HUES6 (cell line): ENCODE measurements at regions not wholly inside any gene's neighbourhood (a gene's known extent, or its start where the extent isn't known, plus 50 kb on each side); places are given as distances from the start of the nearest gene placed in this dataset.

ENCODE experiments used
- H3K27ac ChIP-seq: 2 replicates; pipeline ENCODE4 v1.7.0; 2013; ENCODE audit warnings: low read depth, mild to moderate bottlenecking, low read length, inconsistent platforms
- H3K27me3 ChIP-seq: 2 replicates; pipeline ENCODE4 v1.6.1; 2013; ENCODE audit warnings: low read length; ENCODE audit not compliant: control insufficient read depth, insufficient read depth
- H3K36me3 ChIP-seq: 2 replicates; pipeline ENCODE4 v1.6.1; 2013; ENCODE audit warnings: low read length; ENCODE audit not compliant: control insufficient read depth, insufficient read depth
- H3K4me1 ChIP-seq: 2 replicates; pipeline ENCODE4 v1.6.1; 2013; ENCODE audit warnings: low read length; ENCODE audit not compliant: control insufficient read depth, insufficient read depth
- H3K4me3 ChIP-seq: 2 replicates; pipeline ENCODE4 v1.5.1; 2013; ENCODE audit warnings: low read depth, low read length
- H3K9ac ChIP-seq: one replicate; pipeline ENCODE4 v1.6.1; 2013; ENCODE audit warnings: mild to moderate bottlenecking, low read length
- H3K9me3 ChIP-seq: 2 replicates; pipeline ENCODE4 v1.6.1; 2013; ENCODE audit warnings: low read depth, low read length; ENCODE audit not compliant: control insufficient read depth, insufficient read depth

DNA sequence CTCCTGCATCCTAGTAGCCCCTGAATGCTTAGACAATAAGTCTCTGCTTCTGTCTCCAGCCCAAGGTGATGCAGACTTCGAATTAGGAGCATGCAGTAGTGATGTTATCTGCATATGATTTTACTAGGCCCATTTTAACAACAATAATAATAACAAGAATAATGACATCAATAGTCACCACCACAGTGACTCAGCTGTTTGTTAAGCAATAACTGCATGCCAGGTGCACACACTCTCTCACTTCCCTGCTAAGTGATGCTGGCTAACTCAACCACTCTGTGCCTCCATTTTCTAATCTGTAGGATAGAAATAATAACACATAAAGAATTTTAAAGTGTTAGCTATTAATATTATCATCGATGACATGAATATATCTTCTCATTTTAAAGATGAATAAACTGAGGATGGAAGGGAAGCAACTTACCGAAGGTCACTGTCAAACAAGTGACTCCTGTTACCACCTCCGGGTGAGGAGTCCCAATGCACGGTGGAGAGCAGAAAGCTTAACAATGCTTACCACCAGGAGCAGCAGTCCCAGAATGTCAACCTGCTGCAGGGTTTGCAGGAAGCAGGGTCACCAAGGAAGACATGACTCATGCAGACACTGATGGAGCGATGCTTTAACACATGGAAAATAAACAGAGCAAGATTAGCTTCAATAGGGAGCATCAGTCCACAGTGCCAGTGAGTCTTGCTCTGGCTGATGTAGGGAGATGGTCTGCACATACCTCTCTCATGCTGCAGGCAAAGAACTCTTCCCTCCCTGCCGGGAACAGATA, 290.2 kb downstream of the SPATA17 start:
- H3K9me3 ChIP-seq: no peaks in the 10 kb centered on the region
- no peak overlapping the region for H3K27ac ChIP-seq
- peaks cover 5% of the 10 kb centered on the region; the same call in 1 of the 2 replicates for H3K4me1 ChIP-seq
- H3K27me3 ChIP-seq: peaks cover 34% of the 10 kb centered on the region
- no peak overlapping the region for H3K9ac ChIP-seq
- H3K36me3 ChIP-seq: no peaks in the 10 kb centered on the region
- no peak overlapping the region for H3K4me3 ChIP-seq

- Histone ChIP-seq H3K4me3 (peak overlapping the region; percentile 57), H3K9me3 (no peaks in the 10 kb centered on the region), H3K27me3 (peaks cover 35% of the 10 kb centered on the region), H3K4me1 (peaks cover 7% of the 10 kb centered on the region), H3K27ac (no peak overlapping the region), H3K36me3 (no peaks in the 10 kb centered on the region), H3K9ac (no peak overlapping the region)
Observed at GRCh38 chr1:217924924-217925323, 293.8 kb downstream of the SPATA17 start.

GRCh38 chr1:217929213-217929885, 298.2 kb downstream of the SPATA17 start:
- Histone ChIP-seq H3K27ac (no peak overlapping the region), H3K9ac (no peak overlapping the region), H3K36me3 (no peaks in the 10 kb centered on the region), H3K9me3 (no peaks in the 10 kb centered on the region), H3K27me3 (peaks cover 21% of the 10 kb centered on the region), H3K4me3 (no peak overlapping the region), H3K4me1 (peaks cover 4% of the 10 kb centered on the region; the same call in 1 of the 2 replicates)

GRCh38 chr1:217943361-217943760, 312.2 kb downstream of the SPATA17 start:
- no peaks in the 10 kb centered on the region for H3K4me1 ChIP-seq
- H3K9me3 ChIP-seq: no peaks in the 10 kb centered on the region
- H3K27ac ChIP-seq: no peak overlapping the region
- H3K27me3 ChIP-seq: no peaks in the 10 kb centered on the region
- no peak overlapping the region for H3K4me3 ChIP-seq
- H3K36me3 ChIP-seq: no peaks in the 10 kb centered on the region
- H3K9ac ChIP-seq: no peak overlapping the region

DNA sequence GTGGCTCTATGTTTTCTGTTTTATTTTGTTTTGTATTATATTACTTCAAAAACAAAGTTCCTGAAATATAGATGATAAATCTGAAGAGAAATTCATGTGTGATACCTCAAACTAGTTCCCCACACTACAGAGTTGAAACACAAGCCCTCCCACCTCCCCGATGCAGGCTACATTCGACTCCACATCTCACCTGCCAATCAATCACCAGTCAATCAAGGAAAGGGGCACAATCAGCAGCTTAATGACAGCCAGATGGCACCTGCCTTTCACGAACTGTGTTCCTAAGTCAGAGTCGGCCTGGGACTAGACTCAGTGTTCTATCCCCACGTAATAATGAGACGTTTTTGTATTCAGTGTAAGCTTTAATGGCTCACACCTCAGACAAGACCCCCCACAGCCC, 313.4 kb downstream of the SPATA17 start:
- Histone ChIP-seq H3K4me1 (no peaks in the 10 kb centered on the region), H3K9me3 (no peaks in the 10 kb centered on the region), H3K27me3 (no peaks in the 10 kb centered on the region), H3K36me3 (no peaks in the 10 kb centered on the region), H3K4me3 (no peak overlapping the region), H3K9ac (no peak overlapping the region), H3K27ac (no peak overlapping the region)

DNA sequence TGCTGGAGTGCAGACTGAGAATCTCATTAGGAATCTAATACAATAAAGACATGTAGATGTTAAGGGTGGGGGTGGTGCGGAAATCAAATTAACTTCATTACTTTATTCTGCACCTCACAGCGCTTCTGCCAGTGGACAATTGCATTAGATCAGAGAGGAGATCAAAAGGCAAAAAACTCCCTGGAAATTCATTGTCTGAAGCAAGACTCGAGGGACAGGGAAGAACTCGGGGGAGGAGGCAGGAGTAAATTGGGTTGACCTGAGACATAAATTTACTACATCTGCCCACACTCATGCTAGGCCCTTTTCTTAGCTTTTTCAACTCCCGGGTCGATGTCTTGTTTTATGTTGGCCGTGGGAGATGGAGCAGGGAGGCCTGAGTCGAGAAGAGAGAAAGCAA, 315.4 kb downstream of the SPATA17 start:
- Histone ChIP-seq H3K4me3 (no peak overlapping the region), H3K27ac (no peak overlapping the region), H3K9me3 (no peaks in the 10 kb centered on the region), H3K27me3 (no peaks in the 10 kb centered on the region), H3K4me1 (no peaks in the 10 kb centered on the region), H3K9ac (no peak overlapping the region), H3K36me3 (no peaks in the 10 kb centered on the region)

DNA sequence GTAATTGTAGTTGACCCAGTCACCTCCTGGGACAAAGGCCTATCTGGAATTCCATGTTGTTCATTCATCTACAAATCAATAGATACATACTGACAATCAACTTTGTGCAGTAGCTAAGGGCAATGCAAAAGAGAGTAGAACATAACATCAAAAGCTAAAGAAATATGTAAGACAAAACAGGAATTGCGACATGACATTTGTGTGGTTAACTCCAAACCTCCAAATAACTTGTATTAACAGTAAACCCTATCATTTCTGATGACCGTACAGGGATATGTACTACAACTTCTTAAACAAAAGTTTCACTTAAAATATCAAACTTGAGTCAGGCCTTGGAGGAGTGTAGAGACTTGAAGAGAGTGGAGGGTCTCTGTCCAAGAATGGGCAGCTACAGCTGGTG, 317.6 kb downstream of the SPATA17 start:
- H3K27ac ChIP-seq: no peak overlapping the region
- no peaks in the 10 kb centered on the region for H3K27me3 ChIP-seq
- no peaks in the 10 kb centered on the region for H3K36me3 ChIP-seq
- H3K9ac ChIP-seq: no peak overlapping the region
- no peak overlapping the region for H3K4me3 ChIP-seq
- no peaks in the 10 kb centered on the region for H3K9me3 ChIP-seq
- H3K4me1 ChIP-seq: no peaks in the 10 kb centered on the region

GRCh38 chr1:217953330-217953729, 322.2 kb downstream of the SPATA17 start:
- Histone ChIP-seq H3K4me1 (peaks cover 4% of the 10 kb centered on the region; the same call in 1 of the 2 replicates), H3K27ac (no peak overlapping the region), H3K4me3 (no peak overlapping the region), H3K27me3 (no peaks in the 10 kb centered on the region), H3K36me3 (no peaks in the 10 kb centered on the region), H3K9me3 (no peaks in the 10 kb centered on the region), H3K9ac (no peak overlapping the region)

DNA sequence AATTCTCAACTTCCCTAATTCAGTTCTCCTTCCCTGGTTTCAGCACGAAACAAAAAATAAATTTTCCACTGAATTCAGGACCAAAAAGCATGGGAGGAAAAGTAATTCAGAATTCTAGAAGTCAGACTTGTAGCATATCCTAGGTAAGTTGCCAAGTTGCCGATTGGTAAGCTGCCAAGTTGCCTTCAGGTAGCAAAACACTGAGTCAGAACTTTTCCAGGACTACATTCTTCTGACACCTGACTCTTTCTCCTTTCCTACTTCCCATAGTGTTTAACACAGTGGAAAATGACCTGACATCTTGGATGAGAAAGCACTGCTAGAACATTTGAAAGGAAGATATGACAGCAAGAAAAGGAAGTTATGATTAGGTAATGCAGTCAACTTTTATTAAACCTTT, 322.8 kb downstream of the SPATA17 start:
- H3K9me3 ChIP-seq: no peaks in the 10 kb centered on the region
- H3K9ac ChIP-seq: no peak overlapping the region
- no peak overlapping the region for H3K27ac ChIP-seq
- H3K4me3 ChIP-seq: no peak overlapping the region
- H3K27me3 ChIP-seq: no peaks in the 10 kb centered on the region
- H3K36me3 ChIP-seq: no peaks in the 10 kb centered on the region
- peaks cover 4% of the 10 kb centered on the region; the same call in 1 of the 2 replicates for H3K4me1 ChIP-seq

DNA sequence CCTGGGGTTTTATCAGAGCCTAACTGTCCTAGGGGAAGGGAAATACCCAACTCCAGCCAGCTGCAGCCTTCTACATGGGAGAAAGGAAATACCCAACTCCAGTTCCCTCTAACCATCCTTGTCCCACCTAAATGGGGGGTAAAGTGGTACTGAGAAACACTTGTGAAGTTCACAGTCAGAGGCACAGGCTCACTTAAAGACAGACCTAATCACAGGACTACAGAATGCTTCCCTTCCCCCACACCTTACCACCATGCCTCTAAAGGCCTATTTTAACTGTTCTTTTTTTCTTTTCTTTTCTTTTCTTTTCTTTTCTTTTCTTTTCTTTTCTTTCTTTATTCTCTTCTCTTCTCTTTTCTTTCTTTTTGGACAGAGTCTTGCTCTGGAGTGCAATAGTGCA, 324.6 kb downstream of the SPATA17 start:
- Histone ChIP-seq H3K9ac (no peak overlapping the region), H3K27me3 (no peaks in the 10 kb centered on the region), H3K9me3 (peaks cover 2% of the 10 kb centered on the region; the same call in 1 of the 2 replicates), H3K36me3 (no peaks in the 10 kb centered on the region), H3K4me1 (peaks cover 4% of the 10 kb centered on the region; the same call in 1 of the 2 replicates), H3K4me3 (no peak overlapping the region), H3K27ac (no peak overlapping the region)

DNA sequence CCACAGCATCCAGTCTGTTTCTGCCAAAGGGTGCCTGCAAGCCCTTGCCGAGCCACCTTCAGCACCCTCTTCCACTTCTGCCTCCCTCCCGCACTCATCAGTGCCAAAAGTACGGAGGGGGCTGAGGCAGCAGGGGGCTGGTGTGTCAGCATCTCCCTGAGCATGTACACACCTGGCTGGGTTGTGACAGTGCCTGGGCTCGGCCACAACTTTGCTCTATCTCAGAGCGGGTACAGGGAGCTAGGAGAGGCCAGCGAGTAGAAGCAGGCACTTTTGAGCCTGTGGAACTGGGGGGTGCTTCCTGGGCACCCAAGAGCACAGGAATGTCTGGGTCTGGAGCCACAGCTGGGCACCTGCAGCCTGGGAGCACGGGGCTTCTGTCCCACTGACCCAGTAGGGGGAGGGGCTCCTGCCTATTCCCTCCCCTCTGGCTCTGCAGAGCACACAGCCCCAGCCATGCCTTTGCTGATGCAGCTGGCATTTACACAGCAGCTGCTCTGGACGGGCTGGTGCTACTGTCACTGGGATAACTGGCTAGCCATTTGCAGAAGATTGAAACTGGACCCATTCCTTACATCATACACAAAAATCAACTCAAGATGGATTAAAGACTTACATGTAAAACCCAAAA, 319.8 kb upstream of the RRP15 start:
- Histone ChIP-seq H3K9me3 (peaks cover 14% of the 10 kb centered on the region; the same call in 1 of the 2 replicates), H3K9ac (no peak overlapping the region), H3K27me3 (no peaks in the 10 kb centered on the region), H3K36me3 (no peaks in the 10 kb centered on the region), H3K4me3 (no peak overlapping the region), H3K4me1 (no peaks in the 10 kb centered on the region), H3K27ac (no peak overlapping the region)
